Naive thymus-derived CD8-positive, alpha-beta T cell (primary cell): ENCODE measurements at regions not wholly inside any gene's neighbourhood (a gene's known extent, or its start where the extent isn't known, plus 50 kb on each side); places are given as distances from the start of the nearest gene placed in this dataset.

Experiments
- ATAC-seq, 2 donors: fragments of 150-1000 bp; cut with Tn5 transposase in 1 of 2; sonication (Bioruptor Pico), chemical (Tn5 transposase) in 1 of 2; 1 replicate in 1 of 2; 2 replicates in 1 of 2; pipeline ENCODE4 v1.10.0; 2021; ENCODE audit warnings: mild to moderate bottlenecking in 2 of 2, moderate library complexity in 2 of 2
- POLR2A ChIA-PET: fragments of 350-600 bp; sonication (Branson Sonifier 250); formaldehyde crosslinking; loops from one replicate; lab custom pipeline; 2021; ENCODE audit warnings: antibody characterized with exemption; lab: Charles Lee
- DNase-seq, 10 donors: peaks; one replicate each; pipeline versions ENCODE4 v3.0.0 to v3.0.0-alpha.2; 2020 to 2022
- H3K27ac Mint-ChIP-seq, 10 donors: one replicate each; pipeline ENCODE4 v1.8.0; 2020 to 2022; ENCODE audit warnings: mild to moderate bottlenecking in 10 of 10, mixed read lengths in 10 of 10, moderate library complexity in 4 of 10, inconsistent platforms in 1 of 10
- H3K27me3 Mint-ChIP-seq, 5 donors: one replicate each; pipeline ENCODE4 v1.8.0; 2021 to 2022; ENCODE audit warnings: mixed read lengths in 5 of 5
- H3K36me3 Mint-ChIP-seq, 3 donors: one replicate each; pipeline ENCODE4 v1.8.0; 2020 to 2022; ENCODE audit warnings: mixed read lengths in 3 of 3, mild to moderate bottlenecking in 2 of 3, inconsistent platforms in 1 of 3
- H3K4me1 Mint-ChIP-seq, 4 donors: one replicate each; pipeline ENCODE4 v1.8.0; 2021 to 2022; ENCODE audit warnings: mixed read lengths in 4 of 4
- H3K4me3 Mint-ChIP-seq, 10 donors: one replicate each; pipeline ENCODE4 v1.8.0; 2020 to 2022; ENCODE audit warnings: mild to moderate bottlenecking in 10 of 10, mixed read lengths in 10 of 10, moderate library complexity in 6 of 10, inconsistent platforms in 1 of 10
- H3K9me3 Mint-ChIP-seq, 9 donors: one replicate each; pipeline ENCODE4 v1.8.0; 2020 to 2022; ENCODE audit warnings: mixed read lengths in 9 of 9, mild to moderate bottlenecking in 3 of 9, inconsistent platforms in 1 of 9, moderate library complexity in 1 of 9

GRCh38 chr4:138916763-138917162, 98.8 kb upstream of the NOCT start:
- Mint-ChIP-seq H3K4me1 (peaks cover 0 to 9% (median 2%) of the 10 kb centered on the region in 4 donors), H3K27ac (no peak overlapping the region)

GRCh38 chr4:138915756-138916155, 99.8 kb upstream of the NOCT start:
- ATAC-seq (no peak), DNase-seq (no peak)
- H3K4me1 Mint-ChIP-seq = peaks cover 0 to 9% (median 2%) of the 10 kb centered on the region in 4 donors
- H3K27ac Mint-ChIP-seq = no peak overlapping the region
- POLR2A ChIA-PET = no interaction called here
- no peaks in the 10 kb centered on the region for H3K9me3 Mint-ChIP-seq
- no peaks in the 10 kb centered on the region for H3K36me3 Mint-ChIP-seq
- peaks cover 2 to 30% (median 9%) of the 10 kb centered on the region in 5 donors for H3K27me3 Mint-ChIP-seq
- no peak overlapping the region for H3K4me3 Mint-ChIP-seq

More at GRCh38 chr4:138916763-138917162, 98.8 kb upstream of the NOCT start:
- POLR2A ChIA-PET = no interaction called here
- H3K9me3 Mint-ChIP-seq = no peaks in the 10 kb centered on the region
- no peaks in the 10 kb centered on the region for H3K36me3 Mint-ChIP-seq
- peaks cover 2 to 30% (median 7%) of the 10 kb centered on the region in 5 donors for H3K27me3 Mint-ChIP-seq
- ATAC-seq (no peak), DNase-seq (no peak)
- no peak overlapping the region for H3K4me3 Mint-ChIP-seq

- DNase-seq = no peak
- no peak for ATAC-seq
- peaks cover 0 to 6% (median under 1%) of the 10 kb centered on the region in 5 donors for H3K27me3 Mint-ChIP-seq
- no peaks in the 10 kb centered on the region for H3K36me3 Mint-ChIP-seq
- POLR2A ChIA-PET = no interaction called here
- no peak overlapping the region for H3K27ac Mint-ChIP-seq
- H3K4me3 Mint-ChIP-seq = no peak overlapping the region
- peaks cover 0 to 1% (median 0%) of the 10 kb centered on the region in 4 donors for H3K4me1 Mint-ChIP-seq
- no peaks in the 10 kb centered on the region for H3K9me3 Mint-ChIP-seq
Measured at GRCh38 chr4:138912704-138913340, 102.8 kb upstream of the NOCT start.

- Mint-ChIP-seq H3K9me3 (no peaks in the 10 kb centered on the region), H3K4me3 (no peak overlapping the region), H3K4me1 (peaks cover 0 to 1% (median 0%) of the 10 kb centered on the region in 4 donors), H3K27ac (no peak overlapping the region), H3K27me3 (peaks cover 0 to 6% (median 0%) of the 10 kb centered on the region in 5 donors), H3K36me3 (no peaks in the 10 kb centered on the region)
- POLR2A ChIA-PET = no interaction called here
- ATAC-seq (no peak), DNase-seq (no peak)
Measured at GRCh38 chr4:138911909-138912703, 103.5 kb upstream of the NOCT start.

GRCh38 chr4:138910914-138911336, 104.7 kb upstream of the NOCT start:
- H3K4me1 Mint-ChIP-seq = no peaks in the 10 kb centered on the region
- no peak overlapping the region for H3K27ac Mint-ChIP-seq
- no peaks in the 10 kb centered on the region for H3K9me3 Mint-ChIP-seq
- no peak for ATAC-seq
- H3K4me3 Mint-ChIP-seq = no peak overlapping the region
- no peaks in the 10 kb centered on the region for H3K36me3 Mint-ChIP-seq
- POLR2A ChIA-PET = no interaction called here
- no peak for DNase-seq
- peaks cover 0 to 6% (median 0%) of the 10 kb centered on the region in 5 donors for H3K27me3 Mint-ChIP-seq

GRCh38 chr4:138910195-138910913, 105.2 kb upstream of the NOCT start:
- POLR2A ChIA-PET = no interaction called here
- Mint-ChIP-seq H3K9me3 (no peaks in the 10 kb centered on the region), H3K27ac (no peak overlapping the region), H3K4me3 (no peak overlapping the region), H3K36me3 (no peaks in the 10 kb centered on the region), H3K27me3 (peaks cover 0 to 6% (median 0%) of the 10 kb centered on the region in 5 donors), H3K4me1 (no peaks in the 10 kb centered on the region)
- ATAC-seq (no peak), DNase-seq (no peak)

- no peak overlapping the region for H3K4me3 Mint-ChIP-seq
- POLR2A ChIA-PET = no interaction called here
- H3K9me3 Mint-ChIP-seq = no peaks in the 10 kb centered on the region
- ATAC-seq (no peak), DNase-seq (no peak)
- no peak overlapping the region for H3K27ac Mint-ChIP-seq
- no peaks in the 10 kb centered on the region for H3K36me3 Mint-ChIP-seq
- no peaks in the 10 kb centered on the region for H3K4me1 Mint-ChIP-seq
- peaks cover 0 to 6% (median 0%) of the 10 kb centered on the region in 5 donors for H3K27me3 Mint-ChIP-seq
Measured at GRCh38 chr4:138909587-138909986, 106.0 kb upstream of the NOCT start.

- Mint-ChIP-seq H3K9me3 (no peaks in the 10 kb centered on the region), H3K27me3 (peaks cover 0 to 6% (median 0%) of the 10 kb centered on the region in 5 donors), H3K36me3 (no peaks in the 10 kb centered on the region), H3K4me3 (no peak overlapping the region), H3K4me1 (no peaks in the 10 kb centered on the region), H3K27ac (no peak overlapping the region)
- DNase-seq = no peak
- ATAC-seq = no peak
- POLR2A ChIA-PET = no interaction called here
Measured at GRCh38 chr4:138908134-138908533, 107.4 kb upstream of the NOCT start.

GRCh38 chr4:138907174-138907573, 108.4 kb upstream of the NOCT start:
- ATAC-seq (no peak), DNase-seq (no peak)
- H3K36me3 Mint-ChIP-seq = no peaks in the 10 kb centered on the region
- H3K27ac Mint-ChIP-seq = no peak overlapping the region
- H3K27me3 Mint-ChIP-seq = peaks cover 0 to 6% (median 0%) of the 10 kb centered on the region in 5 donors
- no peaks in the 10 kb centered on the region for H3K9me3 Mint-ChIP-seq
- no peaks in the 10 kb centered on the region for H3K4me1 Mint-ChIP-seq
- POLR2A ChIA-PET = no interaction called here
- H3K4me3 Mint-ChIP-seq = no peak overlapping the region

- Mint-ChIP-seq H3K4me3 (no peak overlapping the region), H3K36me3 (no peaks in the 10 kb centered on the region), H3K27ac (no peak overlapping the region), H3K27me3 (peaks cover 0 to 4% (median 0%) of the 10 kb centered on the region in 5 donors), H3K4me1 (no peaks in the 10 kb centered on the region), H3K9me3 (no peaks in the 10 kb centered on the region)
- ATAC-seq = no peak
- DNase-seq = no peak
- POLR2A ChIA-PET = no interaction called here
Measured at GRCh38 chr4:138904793-138905192, 110.8 kb upstream of the NOCT start.

GRCh38 chr4:138903185-138903584, 112.4 kb upstream of the NOCT start:
- no peaks in the 10 kb centered on the region for H3K36me3 Mint-ChIP-seq
- no peaks in the 10 kb centered on the region for H3K9me3 Mint-ChIP-seq
- no peak overlapping the region for H3K27ac Mint-ChIP-seq
- DNase-seq (no peak), ATAC-seq (no peak)
- H3K4me1 Mint-ChIP-seq = no peaks in the 10 kb centered on the region
- H3K27me3 Mint-ChIP-seq = peaks cover 0 to 6% (median 0%) of the 10 kb centered on the region in 5 donors
- POLR2A ChIA-PET = no interaction called here
- no peak overlapping the region for H3K4me3 Mint-ChIP-seq

- Mint-ChIP-seq H3K27ac (no peak overlapping the region), H3K4me1 (no peaks in the 10 kb centered on the region), H3K36me3 (no peaks in the 10 kb centered on the region), H3K9me3 (no peaks in the 10 kb centered on the region), H3K27me3 (peaks cover 0 to 5% (median 0%) of the 10 kb centered on the region in 5 donors), H3K4me3 (no peak overlapping the region)
- no peak for ATAC-seq
- POLR2A ChIA-PET = no interaction called here
- no peak for DNase-seq
Measured at GRCh38 chr4:138902705-138903104, 112.9 kb upstream of the NOCT start.

- no peak overlapping the region for H3K27ac Mint-ChIP-seq
- DNase-seq (no peak), ATAC-seq (no peak)
- peaks cover 0 to 4% (median 3%) of the 10 kb centered on the region in 5 donors for H3K27me3 Mint-ChIP-seq
- H3K9me3 Mint-ChIP-seq = no peaks in the 10 kb centered on the region
- no peak overlapping the region for H3K4me3 Mint-ChIP-seq
- POLR2A ChIA-PET = no interaction called here
- no peaks in the 10 kb centered on the region for H3K4me1 Mint-ChIP-seq
- no peaks in the 10 kb centered on the region for H3K36me3 Mint-ChIP-seq
Measured at GRCh38 chr4:138901177-138901576, 114.4 kb upstream of the NOCT start.
